HepG2 (cell line): ENCODE measurements at regions not wholly inside any gene's neighbourhood (a gene's known extent, or its start where the extent isn't known, plus 50 kb on each side); places are given as distances from the start of the nearest gene placed in this dataset.

ENCODE experiments used
- ATAC-seq: fragments of 200-7000 bp; cut with Tn5 transposase; 3 replicates; pipeline ENCODE4 v1.9.1; 2020; ENCODE audit warnings: mild to moderate bottlenecking, moderate library complexity
- BruUV-seq: library from RNA; stranded (reverse); fragments of 400-500 nt; replicated peaks from 2 replicates; lab custom pipeline; 2021; lab: Mats Ljungman, UMichigan
- CTCF ChIA-PET: fragments of 300-600 bp; formaldehyde crosslinking; extraction: SDS; loops from one replicate; lab custom pipeline; 2021; ENCODE audit warnings: low total read pairs, inconsistent platforms, low intra/inter-chr PET ratio; lab: Yijun Ruan, JAX
- POLR2A ChIA-PET: fragments of 350-600 bp; sonication (Branson Sonifier 250); formaldehyde crosslinking; loops from one replicate; lab custom pipeline; 2020; ENCODE audit warnings: antibody characterized with exemption, inconsistent platforms; lab: Yijun Ruan, JAX
- DNase-seq: peaks from one replicate; pipeline ENCODE4 v3.0.0-alpha.2; 2015; ENCODE audit warnings: low spot score
- FAIRE-seq: peaks from 3 replicates; lab custom pipeline; 2011; peaks lifted over from hg19 to GRCh38; lab: Jason Lieb, UNC
- H2AFZ ChIP-seq: one replicate; pipeline ENCODE4 v1.6.1; 2011; ENCODE audit warnings: low read length, inconsistent platforms
- H3K27ac ChIP-seq: fragments of 300-600 bp; 3 replicates; pipeline ENCODE4 v1.8.0; 2011; ENCODE audit warnings: mixed run types, mild to moderate bottlenecking, mixed read lengths, low read length, inconsistent platforms; ENCODE audit not compliant: insufficient read depth; ENCODE audit errors: extremely low read length
- H3K27me3 ChIP-seq, 2 experiments: fragments of 200-600 bp in 1 of 2; 2 replicates in 1 of 2; 3 replicates in 1 of 2; pipeline versions ENCODE4 v1.6.0 to v1.8.0; 2011; ENCODE audit warnings: low read length in 2 of 2, mild to moderate bottlenecking in 2 of 2, moderate library complexity in 2 of 2, inconsistent platforms in 1 of 2; ENCODE audit not compliant: insufficient read depth in 2 of 2, control insufficient read depth in 1 of 2
- H3K36me3 ChIP-seq, 2 experiments: fragments of 200-600 bp in 1 of 2; replicated peaks in 1 of 2; 2 replicates in 1 of 2; 3 replicates in 1 of 2; pipeline versions ENCODE4 v1.5.1 to v1.8.0; 2011; ENCODE audit warnings: low read length in 2 of 2, inconsistent platforms in 1 of 2; ENCODE audit not compliant: insufficient read depth in 2 of 2, control insufficient read depth in 1 of 2
- H3K4me1 ChIP-seq: 2 replicates; pipeline ENCODE4 v1.5.1; 2012; ENCODE audit warnings: low read length, inconsistent platforms; ENCODE audit not compliant: insufficient read depth
- H3K4me2 ChIP-seq: 2 replicates; pipeline ENCODE4 v1.6.0; 2011; ENCODE audit warnings: low read depth, low read length, inconsistent platforms
- H3K4me3 ChIP-seq, 3 experiments: fragments of 200-600 bp in 1 of 3; sonication (generic), shearing (Covaris generic) in 1 of 3; replicated peaks in 1 of 3; 2 replicates each; pipeline ENCODE4 v1.5.1; 2011 to 2016; ENCODE audit warnings: low read length in 3 of 3, inconsistent platforms in 2 of 3, low read depth in 2 of 3, mild to moderate bottlenecking in 2 of 3, control low read depth in 1 of 3, mixed read lengths in 1 of 3; ENCODE audit not compliant: insufficient read depth in 1 of 3
- H3K79me2 ChIP-seq: one replicate; pipeline ENCODE4 v1.6.1; 2011; ENCODE audit warnings: low read length, inconsistent platforms; ENCODE audit not compliant: insufficient read depth
- H3K9ac ChIP-seq: 2 replicates; pipeline ENCODE4 v1.6.0; 2011; ENCODE audit warnings: mild to moderate bottlenecking, low read depth, low read length, inconsistent platforms; ENCODE audit not compliant: insufficient read depth
- H3K9me3 ChIP-seq: 2 replicates; pipeline ENCODE4 v1.5.1; 2012; ENCODE audit warnings: mild to moderate bottlenecking, low read length
- H4K20me1 ChIP-seq: 2 replicates; pipeline ENCODE4 v1.6.0; 2011; ENCODE audit warnings: inconsistent platforms, mild to moderate bottlenecking, low read length, moderate library complexity; ENCODE audit not compliant: insufficient read depth
- CEBPG ChIP-seq: IDR thresholded peaks from 2 replicates; pipeline ENCODE4 v1.6.1; 2016
- HIVEP1 ChIP-seq: sonication (generic); formaldehyde crosslinking; IDR thresholded peaks from 2 replicates; pipeline ENCODE4 v1.4.0; 2020; ENCODE audit warnings: mild to moderate bottlenecking, missing genetic modification reagents
- NFE2L1 ChIP-seq: sonication (generic); formaldehyde crosslinking; IDR thresholded peaks from 2 replicates; pipeline ENCODE4 v1.4.0; 2020; ENCODE audit warnings: missing genetic modification reagents, mild to moderate bottlenecking, borderline replicate concordance
- PRPF4 ChIP-seq: fragments of 200-400 bp; formaldehyde crosslinking; IDR thresholded peaks from 2 replicates; pipeline ENCODE4 v1.6.1; 2016; ENCODE audit warnings: low read length, low read depth; ENCODE audit not compliant: poor library complexity, severe bottlenecking
- ZMYM4 ChIP-seq: sonication (generic); formaldehyde crosslinking; IDR thresholded peaks from 2 replicates; pipeline ENCODE4 v1.8.1; 2023; ENCODE audit warnings: mild to moderate bottlenecking, missing genetic modification reagents
- WGBS: methylation state at CpG from one replicate; pipeline ENCODE4 v1.1.6; 2017; ENCODE audit warnings: low lambda C conversion rate; 5-methylcytosine and 5-hydroxymethylcytosine counted together
- in situ Hi-C: cut with HindIII; loops from 2 replicates; pipeline ENCODE4 v1.10.0; 2017; ENCODE audit warnings: low pct_unique_long_range_greater_than_20kb; ENCODE audit not compliant: extremely low pct_ligation_motif_present
- intact Hi-C: fragments of 100-400 bp; cut with micrococcal nuclease; formaldehyde crosslinking; loops from one replicate; pipeline ENCODE4 v1.10.0; 2022; ENCODE audit not compliant: unreplicated experiment

DNA sequence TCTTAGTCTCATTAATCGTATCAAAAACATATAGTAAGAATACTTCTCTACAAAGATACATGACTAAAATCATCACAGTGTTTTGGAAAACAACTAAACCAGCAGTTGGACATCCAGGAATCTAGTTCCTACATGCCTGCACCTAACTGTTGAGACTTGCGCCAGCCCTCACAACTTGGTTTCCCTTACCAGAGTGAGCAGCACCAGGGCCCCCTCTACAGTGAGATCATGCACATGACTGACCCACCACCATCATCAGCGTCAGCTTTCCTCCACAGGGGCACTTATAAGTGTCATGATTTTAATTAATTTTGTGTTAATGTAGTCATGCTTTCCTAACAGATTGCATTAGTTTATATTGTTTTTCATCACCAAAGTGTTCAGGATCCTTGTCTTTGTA, 1322.0 kb downstream of the EFNB2 start:
- Histone ChIP-seq H3K79me2 (no peaks in the 10 kb centered on the region), H3K27ac (no peak overlapping the region), H3K4me3 (no peak overlapping the region), H3K9me3 (peaks cover 32% of the 10 kb centered on the region; the same call in 1 of the 2 replicates), H3K4me1 (no peaks in the 10 kb centered on the region), H4K20me1 (no peaks in the 10 kb centered on the region), H3K9ac (no peak overlapping the region), H3K27me3 (no peaks in the 10 kb centered on the region), H3K36me3 (no peaks in the 10 kb centered on the region), H3K4me2 (no peak overlapping the region), H2AFZ (no peak overlapping the region)
- ChIA-PET POLR2A (no interaction called here), CTCF (no interaction called here)
- FAIRE-seq: no peak
- WGBS: 10% methylated on average over 3 of the region's 3 CpGs
- in situ Hi-C loops (no loop called here), intact Hi-C loops (no loop called here)
- BruUV-seq: no TSS peak
- no peak for DNase-seq
- no peak for TF ChIP-seq ZMYM4 (CRISPR knock-in tag)
- TF ChIP-seq HIVEP1 (CRISPR knock-in tag): no peak
- no peak for TF ChIP-seq CEBPG (CRISPR knock-in tag)
- TF ChIP-seq PRPF4: no peak
- no peak for ATAC-seq

DNA sequence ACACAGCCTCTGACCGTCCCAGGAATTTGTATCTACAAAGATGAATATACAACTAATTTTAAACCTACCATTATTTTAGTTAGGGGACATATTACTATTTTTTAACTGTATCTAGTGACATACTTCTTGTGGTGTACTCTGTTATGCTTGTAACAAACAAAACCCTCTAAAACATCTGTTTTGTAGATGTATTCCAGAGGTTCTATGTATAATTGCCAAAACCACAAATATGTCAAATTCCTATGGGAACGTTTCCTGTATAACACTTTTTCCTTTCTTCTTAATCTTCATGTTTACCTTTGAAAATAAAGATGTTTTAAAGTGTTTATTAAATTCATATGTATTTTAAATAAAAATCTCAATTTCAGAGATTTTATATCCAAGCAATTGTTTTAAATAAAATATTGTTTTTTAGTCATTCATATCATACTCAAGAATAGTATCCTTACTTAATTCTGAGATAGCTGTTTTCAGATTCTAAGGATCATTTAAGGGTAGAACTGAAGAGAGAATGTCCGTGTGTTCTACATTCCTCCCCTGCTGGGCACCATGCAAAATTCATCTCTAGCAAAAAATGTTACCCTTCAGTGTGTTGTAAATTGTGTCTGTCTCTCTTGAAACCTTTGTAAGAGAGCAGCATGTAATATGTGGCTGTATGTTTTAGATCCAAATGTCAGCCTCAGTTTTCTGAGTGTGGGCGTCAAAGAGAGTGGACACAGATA, 1327.7 kb downstream of the EFNB2 start:
- in situ Hi-C loops: no loop called here
- ATAC-seq: no peak

More for the DNA sequence above, 1327.7 kb downstream of the EFNB2 start:
- no peaks in the 10 kb centered on the region for H3K36me3 ChIP-seq
- TF ChIP-seq CEBPG (CRISPR knock-in tag) (no peak), NFE2L1 (no peak)
- H3K4me3 ChIP-seq: no peak overlapping the region
- H4K20me1 ChIP-seq: no peaks in the 10 kb centered on the region
- H3K27ac ChIP-seq: no peak overlapping the region
- H3K79me2 ChIP-seq: no peaks in the 10 kb centered on the region
- 2% methylated on average over 4 of the region's 4 CpGs for WGBS
- no peak for DNase-seq
- intact Hi-C loops: loop anchor here (10.0 kb wide), 1 partner anchor 633 kb away; no protein-coding TSS in a partner anchor
- POLR2A ChIA-PET: no interaction called here
- no peaks in the 10 kb centered on the region for H3K4me1 ChIP-seq
- no peak for FAIRE-seq
- H2AFZ ChIP-seq: no peak overlapping the region
- no peaks in the 10 kb centered on the region; a peak in 1 of 5 replicates for H3K27me3 ChIP-seq
- H3K4me2 ChIP-seq: no peak overlapping the region
- CTCF ChIA-PET: no interaction called here
- H3K9ac ChIP-seq: no peak overlapping the region
- no TSS peak for BruUV-seq
- H3K9me3 ChIP-seq: peaks cover 16% of the 10 kb centered on the region
